Astrocyte (in vitro differentiated cells and primary cell): ENCODE measurements at regions not wholly inside any gene's neighbourhood (a gene's known extent, or its start where the extent isn't known, plus 50 kb on each side); places are given as distances from the start of the nearest gene placed in this dataset.

Experiments used
- DNase-seq: peaks from one replicate; pipeline ENCODE4 v3.0.0-alpha.2; 2010; ENCODE audit warnings: low read depth
- FAIRE-seq: peaks from 2 replicates; lab custom pipeline; 2011; peaks lifted over from hg19 to GRCh38; lab: Jason Lieb, UNC
- H2AFZ ChIP-seq: 2 replicates; pipeline ENCODE4 v1.6.0; 2012; ENCODE audit warnings: low read depth, low read length, inconsistent platforms
- H3K27ac ChIP-seq: 2 replicates; pipeline ENCODE4 v1.5.1; 2011; ENCODE audit warnings: low read depth, low read length, inconsistent platforms
- H3K27me3 ChIP-seq: 2 replicates; pipeline ENCODE4 v1.6.0; 2011; ENCODE audit warnings: low read length, inconsistent platforms; ENCODE audit not compliant: insufficient read depth
- H3K36me3 ChIP-seq: 2 replicates; pipeline ENCODE4 v1.5.1; 2011; ENCODE audit warnings: low read length, inconsistent platforms; ENCODE audit not compliant: insufficient read depth
- H3K4me1 ChIP-seq: 2 replicates; pipeline ENCODE4 v1.5.1; 2011; ENCODE audit warnings: low read length, inconsistent platforms; ENCODE audit not compliant: insufficient read depth
- H3K4me2 ChIP-seq: 2 replicates; pipeline ENCODE4 v1.6.0; 2012; ENCODE audit warnings: low read length, inconsistent platforms
- H3K4me3 ChIP-seq: 2 replicates; pipeline ENCODE4 v1.5.1; 2011; ENCODE audit warnings: low read depth, mild to moderate bottlenecking, low read length, inconsistent platforms; ENCODE audit not compliant: insufficient read depth
- H3K79me2 ChIP-seq: 2 replicates; pipeline ENCODE4 v1.6.0; 2012; ENCODE audit warnings: mild to moderate bottlenecking, low read length, inconsistent platforms; ENCODE audit not compliant: insufficient read depth
- H3K9ac ChIP-seq: 2 replicates; pipeline ENCODE4 v1.6.0; 2012; ENCODE audit warnings: mild to moderate bottlenecking, low read length, inconsistent platforms
- H3K9me3 ChIP-seq: 2 replicates; pipeline ENCODE4 v1.5.1; 2012; ENCODE audit warnings: low read depth, mild to moderate bottlenecking, low read length, inconsistent platforms; ENCODE audit not compliant: insufficient read depth
- H4K20me1 ChIP-seq: 2 replicates; pipeline ENCODE4 v1.6.0; 2012; ENCODE audit warnings: low read length, inconsistent platforms; ENCODE audit not compliant: insufficient read depth
- H3K27ac Mint-ChIP-seq: one replicate; pipeline ENCODE4 v1.8.0; 2021; ENCODE audit warnings: mild to moderate bottlenecking, mixed read lengths; ENCODE audit not compliant: unreplicated experiment
- H3K27me3 Mint-ChIP-seq: one replicate; pipeline ENCODE4 v1.8.0; 2021; ENCODE audit warnings: low read depth, mixed read lengths; ENCODE audit not compliant: unreplicated experiment
- H3K36me3 Mint-ChIP-seq: one replicate; pipeline ENCODE4 v1.8.0; 2021; ENCODE audit warnings: low read depth, mixed read lengths; ENCODE audit not compliant: unreplicated experiment
- H3K4me1 Mint-ChIP-seq: one replicate; pipeline ENCODE4 v1.8.0; 2021; ENCODE audit warnings: low read depth, mixed read lengths; ENCODE audit not compliant: unreplicated experiment
- H3K4me3 Mint-ChIP-seq: one replicate; pipeline ENCODE4 v1.8.0; 2021; ENCODE audit warnings: mild to moderate bottlenecking, moderate library complexity, mixed read lengths; ENCODE audit not compliant: unreplicated experiment
- H3K9me3 Mint-ChIP-seq: one replicate; pipeline ENCODE4 v1.8.0; 2021; ENCODE audit warnings: mild to moderate bottlenecking, mixed read lengths; ENCODE audit not compliant: unreplicated experiment
- CTCF ChIP-seq: IDR thresholded peaks from 2 replicates; pipeline ENCODE4 v1.5.1; 2011; ENCODE audit warnings: low read depth, mild to moderate bottlenecking, inconsistent platforms, low read length, moderate library complexity; ENCODE audit not compliant: insufficient read depth
- EZH2 ChIP-seq: IDR thresholded peaks from 2 replicates; pipeline ENCODE4 v1.6.1; 2012; ENCODE audit warnings: mild to moderate bottlenecking, low read length, inconsistent platforms; ENCODE audit not compliant: insufficient read depth

- DNase-seq (no peak), FAIRE-seq (no peak)
- no peak overlapping the region for H2AFZ ChIP-seq
- H3K4me1 Mint-ChIP-seq, result no peaks in the 10 kb centered on the region
- H3K9ac ChIP-seq, result no peak overlapping the region
- H3K36me3 Mint-ChIP-seq, result no peaks in the 10 kb centered on the region
- H3K27me3 Mint-ChIP-seq, result peaks cover 24% of the 10 kb centered on the region
- no peak overlapping the region for H3K4me3 Mint-ChIP-seq
- H3K4me3 ChIP-seq, result no peak overlapping the region
- peaks cover 1% of the 10 kb centered on the region for H3K9me3 Mint-ChIP-seq
- no peaks in the 10 kb centered on the region for H3K27me3 ChIP-seq
- H3K9me3 ChIP-seq, result no peaks in the 10 kb centered on the region
- no peaks in the 10 kb centered on the region for H3K36me3 ChIP-seq
- no peak overlapping the region for H3K27ac ChIP-seq
- no peaks in the 10 kb centered on the region for H3K79me2 ChIP-seq
- no peak overlapping the region for H3K27ac Mint-ChIP-seq
- TF ChIP-seq EZH2 (no peak), CTCF (no peak)
- no peaks in the 10 kb centered on the region for H3K4me1 ChIP-seq
- H4K20me1 ChIP-seq, result no peaks in the 10 kb centered on the region
- H3K4me2 ChIP-seq, result no peak overlapping the region
Measured at GRCh38 chr2:172293952-172294351, 133.4 kb upstream of the ITGA6 start.

GRCh38 chr2:172294983-172295382, 132.4 kb upstream of the ITGA6 start:
- H3K4me1 Mint-ChIP-seq, result no peaks in the 10 kb centered on the region
- DNase-seq, result no peak
- no peak overlapping the region for H3K4me3 ChIP-seq
- H3K27ac ChIP-seq, result no peak overlapping the region
- FAIRE-seq, result no peak
- no peak overlapping the region for H2AFZ ChIP-seq
- H3K36me3 ChIP-seq, result no peaks in the 10 kb centered on the region
- no peaks in the 10 kb centered on the region for H3K36me3 Mint-ChIP-seq
- H3K4me3 Mint-ChIP-seq, result no peak overlapping the region
- no peak for TF ChIP-seq CTCF
- no peak for TF ChIP-seq EZH2
- H3K4me1 ChIP-seq, result no peaks in the 10 kb centered on the region
- no peaks in the 10 kb centered on the region for H3K27me3 ChIP-seq
- no peaks in the 10 kb centered on the region for H4K20me1 ChIP-seq
- H3K9me3 ChIP-seq, result no peaks in the 10 kb centered on the region
- no peak overlapping the region for H3K9ac ChIP-seq
- no peak overlapping the region for H3K27ac Mint-ChIP-seq
- peaks cover 24% of the 10 kb centered on the region for H3K27me3 Mint-ChIP-seq
- peaks cover 1% of the 10 kb centered on the region for H3K9me3 Mint-ChIP-seq
- H3K79me2 ChIP-seq, result no peaks in the 10 kb centered on the region
- no peak overlapping the region for H3K4me2 ChIP-seq

- H3K9me3 ChIP-seq, result no peaks in the 10 kb centered on the region
- H3K4me2 ChIP-seq, result no peak overlapping the region
- FAIRE-seq (no peak), DNase-seq (no peak)
- Mint-ChIP-seq H3K4me1 (no peaks in the 10 kb centered on the region), H3K27ac (no peak overlapping the region), H3K27me3 (peaks cover 24% of the 10 kb centered on the region), H3K4me3 (no peak overlapping the region), H3K36me3 (no peaks in the 10 kb centered on the region), H3K9me3 (peaks cover 1% of the 10 kb centered on the region)
- no peak overlapping the region for H2AFZ ChIP-seq
- TF ChIP-seq CTCF, result no peak
- TF ChIP-seq EZH2, result no peak
- H4K20me1 ChIP-seq, result no peaks in the 10 kb centered on the region
- H3K9ac ChIP-seq, result no peak overlapping the region
- no peaks in the 10 kb centered on the region for H3K27me3 ChIP-seq
- no peak overlapping the region for H3K4me3 ChIP-seq
- no peaks in the 10 kb centered on the region for H3K36me3 ChIP-seq
- H3K27ac ChIP-seq, result no peak overlapping the region
- no peaks in the 10 kb centered on the region for H3K79me2 ChIP-seq
- no peaks in the 10 kb centered on the region for H3K4me1 ChIP-seq
Measured at GRCh38 chr2:172295677-172296076, 131.7 kb upstream of the ITGA6 start.
